Calu3 (cell line): ENCODE measurements at regions not wholly inside any gene's neighbourhood (a gene's known extent, or its start where the extent isn't known, plus 50 kb on each side); places are given as distances from the start of the nearest gene placed in this dataset.

ENCODE experiments used
- BruUV-seq: library from RNA; stranded (reverse); fragments of 400-500 nt; replicated peaks from 2 replicates; lab custom pipeline; 2021; lab: Mats Ljungman, UMichigan
- CTCF ChIA-PET: fragments of 300-600 bp; sonication (Branson Sonifier 250); formaldehyde crosslinking; loops from one replicate; lab custom pipeline; 2022; ENCODE audit warnings: antibody characterized with exemption; lab: Charles Lee
- DNase-seq: peaks from one replicate; pipeline ENCODE4 v3.0.0; 2022
- H3K27ac Mint-ChIP-seq: one replicate; pipeline ENCODE4 v1.8.0; 2022; ENCODE audit warnings: mixed read lengths; ENCODE audit not compliant: unreplicated experiment
- H3K27me3 Mint-ChIP-seq: one replicate; pipeline ENCODE4 v1.8.0; 2022; ENCODE audit warnings: mixed read lengths; ENCODE audit not compliant: unreplicated experiment
- H3K36me3 Mint-ChIP-seq: one replicate; pipeline ENCODE4 v1.8.0; 2022; ENCODE audit warnings: mild to moderate bottlenecking, moderate library complexity, mixed read lengths; ENCODE audit not compliant: insufficient read depth, unreplicated experiment
- H3K4me1 Mint-ChIP-seq: one replicate; pipeline ENCODE4 v1.8.0; 2022; ENCODE audit warnings: mild to moderate bottlenecking, low read depth, mixed read lengths; ENCODE audit not compliant: unreplicated experiment
- H3K4me3 Mint-ChIP-seq: one replicate; pipeline ENCODE4 v1.8.0; 2022; ENCODE audit warnings: mild to moderate bottlenecking, low read depth, moderate library complexity, mixed read lengths; ENCODE audit not compliant: unreplicated experiment
- H3K9me3 Mint-ChIP-seq: one replicate; pipeline ENCODE4 v1.8.0; 2022; ENCODE audit warnings: low read depth, mixed read lengths; ENCODE audit not compliant: unreplicated experiment
- CTCF ChIP-seq: fragments of 200-600 bp; IDR thresholded peaks from one replicate; pipeline ENCODE4 v1.8.0; 2022; ENCODE audit warnings: antibody characterized with exemption; ENCODE audit not compliant: unreplicated experiment
- intact Hi-C: fragments of 100-400 bp; cut with micrococcal nuclease; formaldehyde crosslinking; loops from one replicate; pipeline ENCODE4 v1.10.0; 2022; ENCODE audit not compliant: unreplicated experiment

- Mint-ChIP-seq H3K36me3 (no peaks in the 10 kb centered on the region), H3K4me3 (no peak overlapping the region), H3K27ac (no peak overlapping the region), H3K9me3 (no peaks in the 10 kb centered on the region), H3K4me1 (no peaks in the 10 kb centered on the region), H3K27me3 (peaks cover 79% of the 10 kb centered on the region)
- no peak for TF ChIP-seq CTCF
- no TSS peak for BruUV-seq
- CTCF ChIA-PET, result no interaction called here
- intact Hi-C loops, result no loop called here
- DNase-seq, result no peak
Measured at GRCh38 chr6:40810171-40810570, 223.0 kb upstream of the LRFN2 start.

- intact Hi-C loops, result no loop called here
- H3K36me3 Mint-ChIP-seq, result no peaks in the 10 kb centered on the region
Measured at GRCh38 chr6:40809627-40810026, 222.5 kb upstream of the LRFN2 start.

GRCh38 chr6:40807484-40807883, 220.3 kb upstream of the LRFN2 start:
- no peaks in the 10 kb centered on the region for H3K9me3 Mint-ChIP-seq
- H3K27me3 Mint-ChIP-seq, result peaks cover 79% of the 10 kb centered on the region
- no peak for DNase-seq
- H3K4me3 Mint-ChIP-seq, result no peak overlapping the region
- intact Hi-C loops, result no loop called here
- H3K27ac Mint-ChIP-seq, result no peak overlapping the region
- CTCF ChIA-PET, result no interaction called here
- BruUV-seq, result no TSS peak
- H3K36me3 Mint-ChIP-seq, result no peaks in the 10 kb centered on the region
- H3K4me1 Mint-ChIP-seq, result no peaks in the 10 kb centered on the region
- no peak for TF ChIP-seq CTCF

More at GRCh38 chr6:40809627-40810026, 222.5 kb upstream of the LRFN2 start:
- Mint-ChIP-seq H3K4me3 (no peak overlapping the region), H3K27me3 (peaks cover 85% of the 10 kb centered on the region), H3K27ac (no peak overlapping the region), H3K9me3 (no peaks in the 10 kb centered on the region), H3K4me1 (no peaks in the 10 kb centered on the region)
- BruUV-seq, result no TSS peak
- no peak for DNase-seq
- CTCF ChIA-PET, result no interaction called here
- no peak for TF ChIP-seq CTCF

GRCh38 chr6:40806256-40806864, 219.2 kb upstream of the LRFN2 start:
- no peak for DNase-seq
- no peak overlapping the region for H3K4me3 Mint-ChIP-seq
- no peaks in the 10 kb centered on the region for H3K4me1 Mint-ChIP-seq
- H3K27ac Mint-ChIP-seq, result no peak overlapping the region
- no peaks in the 10 kb centered on the region for H3K9me3 Mint-ChIP-seq
- intact Hi-C loops, result no loop called here
- CTCF ChIA-PET, result interaction anchor here (0.7 kb wide), 1 partner anchor 15 kb away, joined by 3 read pairs; no protein-coding TSS in a partner anchor
- BruUV-seq, result no TSS peak
- H3K36me3 Mint-ChIP-seq, result no peaks in the 10 kb centered on the region
- TF ChIP-seq CTCF, result no peak
- H3K27me3 Mint-ChIP-seq, result peaks cover 79% of the 10 kb centered on the region
